Lower leg skin (tissue), 4 donors: ENCODE measurements at regions not wholly inside any gene's neighbourhood (a gene's known extent, or its start where the extent isn't known, plus 50 kb on each side); places are given as distances from the start of the nearest gene placed in this dataset.

Experiments
- DNase-seq, 2 donors: peaks; one replicate each; pipeline ENCODE4 v3.0.0-alpha.2; 2019; ENCODE audit warnings: low spot score in 2 of 2
- H3K4me3 ChIP-seq: fragments of 200-600 bp; sonication (generic); 2 replicates; pipeline ENCODE4 v1.5.1; 2017; ENCODE audit warnings: mild to moderate bottlenecking, low read depth; ENCODE audit not compliant: poor library complexity, severe bottlenecking
- CTCF ChIP-seq, 3 donors: fragments of 450-650 bp; IDR thresholded peaks; one replicate each; pipeline ENCODE4 v1.5.1; 2016; ENCODE audit warnings: antibody characterized with exemption in 3 of 3, mild to moderate bottlenecking in 3 of 3, moderate library complexity in 2 of 3
- POLR2A ChIP-seq, 2 donors: fragments of 450-650 bp; IDR thresholded peaks; one replicate each; pipeline ENCODE4 v1.6.1; 2016 to 2017; ENCODE audit warnings: antibody characterized with exemption in 2 of 2, mild to moderate bottlenecking in 1 of 2, moderate library complexity in 1 of 2
- WGBS, 2 donors: methylation state at CpG; one replicate each; pipeline ENCODE4 v1.1.5; 2018; 5-methylcytosine and 5-hydroxymethylcytosine counted together
- intact Hi-C: fragments of 100-400 bp; cut with DNase I; formaldehyde crosslinking; loops from one replicate; pipeline ENCODE4 v1.15.0; 2023; ENCODE audit warnings: low total_unique reads

GRCh38 chr14:53461858-53462257, 308.7 kb upstream of the DDHD1 start:
- no peak for TF ChIP-seq CTCF (IDR thresholded peaks at IDR 0.05)
- TF ChIP-seq POLR2A (IDR thresholded peaks at IDR 0.05) = no peak
- DNase-seq = no peak
- H3K4me3 ChIP-seq = no peak overlapping the region
- intact Hi-C loops = no loop called here
- 83 to 86% methylated on average over 6 of the region's 6 CpGs for WGBS, 2 donors

- no peak overlapping the region for H3K4me3 ChIP-seq
- intact Hi-C loops = no loop called here
- WGBS, 2 donors = 93 to 96% methylated on average over 1 of the region's 1 CpG
- TF ChIP-seq CTCF (IDR thresholded peaks at IDR 0.05) (no peak), POLR2A (IDR thresholded peaks at IDR 0.05) (no peak)
- DNase-seq = no peak
These were observed 307.4 kb upstream of the DDHD1 start for GRCh38 chr14:53460544-53460943.

- intact Hi-C loops = no loop called here
- DNase-seq = no peak
- TF ChIP-seq CTCF (IDR thresholded peaks at IDR 0.05) (no peak), POLR2A (IDR thresholded peaks at IDR 0.05) (no peak)
- H3K4me3 ChIP-seq = no peak overlapping the region
- 21 to 31% methylated on average over 2 of the region's 2 CpGs for WGBS, 2 donors
These were observed 305.3 kb upstream of the DDHD1 start for GRCh38 chr14:53458368-53458814.

GRCh38 chr14:53456931-53457330, 303.8 kb upstream of the DDHD1 start:
- no peak overlapping the region for H3K4me3 ChIP-seq
- WGBS, 2 donors = 89 to 95% methylated on average over 1 of the region's 1 CpG
- no peak for DNase-seq
- no peak for TF ChIP-seq CTCF (IDR thresholded peaks at IDR 0.05)
- no peak for TF ChIP-seq POLR2A (IDR thresholded peaks at IDR 0.05)
- intact Hi-C loops = no loop called here

GRCh38 chr14:53452005-53452673, 299.0 kb upstream of the DDHD1 start:
- WGBS, 2 donors = 95 to 96% methylated on average over 4 of the region's 4 CpGs
- DNase-seq = no peak
- TF ChIP-seq POLR2A (IDR thresholded peaks at IDR 0.05) (no peak), CTCF (IDR thresholded peaks at IDR 0.05) (no peak)
- H3K4me3 ChIP-seq = no peak overlapping the region
- intact Hi-C loops = no loop called here

GRCh38 chr14:53450871-53451270, 297.7 kb upstream of the DDHD1 start:
- intact Hi-C loops = no loop called here
- H3K4me3 ChIP-seq = no peak overlapping the region
- 47 to 62% methylated on average over 3 of the region's 3 CpGs for WGBS, 2 donors
- no peak for DNase-seq
- no peak for TF ChIP-seq POLR2A (IDR thresholded peaks at IDR 0.05)
- TF ChIP-seq CTCF (IDR thresholded peaks at IDR 0.05) = no peak
